ENCODE measurements at regions not wholly inside any gene's neighbourhood (a gene's known extent, or its start where the extent isn't known, plus 50 kb on each side); places are given as distances from the start of the nearest gene placed in this dataset.

GRCh38 chr5:169460896-169461295 is 122.7 kb upstream of the SPDL1 start (continued):
- TF ChIP-seq NANOG (IDR thresholded peaks at IDR 0.05; ENCODE audit: insufficient read depth, low read depth, low read length, poor library complexity, severe bottlenecking) (no peak), GABPA (IDR thresholded peaks at IDR 0.05; ENCODE audit: borderline replicate concordance, insufficient read depth, low read length) (no peak), ZNF274 (IDR thresholded peaks at IDR 0.05; ENCODE audit: borderline replicate concordance, extremely low read depth, low read length) (no peak), RNF2 (IDR thresholded peaks at IDR 0.05; ENCODE audit: borderline replicate concordance, low read depth, low read length, missing control alignments, poor library complexity, severe bottlenecking) (no peak)
- TF ChIP-seq, protein P1, sequence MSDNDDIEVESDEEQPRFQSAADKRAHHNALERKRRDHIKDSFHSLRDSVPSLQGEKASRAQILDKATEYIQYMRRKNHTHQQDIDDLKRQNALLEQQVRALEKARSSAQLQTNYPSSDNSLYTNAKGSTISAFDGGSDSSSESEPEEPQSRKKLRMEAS (IDR thresholded peaks at IDR 0.05): no peak

Measured in H1 (cell line).